Caki2 (cell line): ENCODE measurements at regions not wholly inside any gene's neighbourhood (a gene's known extent, or its start where the extent isn't known, plus 50 kb on each side); places are given as distances from the start of the nearest gene placed in this dataset.

Experiments used
- DNase-seq: peaks from one replicate; pipeline ENCODE4 v3.0.0-alpha.2; 2015; ENCODE audit warnings: low read depth
- in situ Hi-C: cut with HindIII; loops from 2 replicates; pipeline ENCODE4 v1.10.0; 2016; ENCODE audit warnings: low sequenced_read_pairs, low pct_unique_long_range_greater_than_20kb, mixed read lengths

- in situ Hi-C loops: no loop called here
- DNase-seq: no peak
Observed at GRCh38 chr15:70361106-70361505, 263.4 kb upstream of the TLE3 start.

DNA sequence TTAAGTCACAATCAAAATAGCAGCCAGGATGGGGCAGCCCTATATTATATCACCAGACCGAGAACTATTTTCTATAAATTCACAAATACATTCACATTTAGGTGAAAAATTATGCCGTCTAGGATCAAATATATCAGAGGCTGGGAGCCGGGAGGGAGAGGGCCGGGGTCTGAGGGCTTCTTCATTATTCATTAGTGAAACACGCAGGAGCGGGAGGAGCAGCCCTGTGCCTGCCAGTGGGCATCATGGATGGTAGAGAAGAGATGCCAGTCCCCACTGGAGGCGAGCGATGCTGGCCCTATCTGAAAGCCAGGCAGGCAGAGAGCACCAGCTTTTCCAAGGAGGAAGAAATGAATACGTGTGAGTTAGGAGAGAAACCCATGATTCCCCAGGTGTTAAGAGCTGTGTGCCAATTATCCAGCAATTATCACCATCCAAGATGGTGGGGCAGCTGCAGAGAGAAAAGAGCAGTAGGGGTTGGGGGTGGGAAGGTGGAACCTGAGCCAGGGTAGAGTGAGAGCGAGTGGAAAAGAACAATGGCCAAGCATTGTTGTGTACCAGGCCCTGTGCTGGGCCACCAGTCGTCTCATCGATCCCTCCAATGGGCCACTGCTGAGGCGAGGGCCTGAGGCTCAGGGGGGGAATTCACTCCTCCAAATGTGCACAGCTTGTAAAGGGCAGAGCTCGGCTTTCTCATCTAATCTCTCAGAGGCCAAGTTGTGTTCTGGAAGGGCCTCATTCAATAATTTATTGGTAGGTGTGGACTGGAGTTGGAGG is 261.3 kb upstream of the TLE3 start:
- in situ Hi-C loops: no loop called here
- no peak for DNase-seq

- in situ Hi-C loops: no loop called here
- DNase-seq: no peak
Observed at GRCh38 chr15:70358011-70358819, 260.5 kb upstream of the TLE3 start.

GRCh38 chr15:70357453-70357852 is 259.7 kb upstream of the TLE3 start:
- in situ Hi-C loops: no loop called here
- no peak for DNase-seq

DNA sequence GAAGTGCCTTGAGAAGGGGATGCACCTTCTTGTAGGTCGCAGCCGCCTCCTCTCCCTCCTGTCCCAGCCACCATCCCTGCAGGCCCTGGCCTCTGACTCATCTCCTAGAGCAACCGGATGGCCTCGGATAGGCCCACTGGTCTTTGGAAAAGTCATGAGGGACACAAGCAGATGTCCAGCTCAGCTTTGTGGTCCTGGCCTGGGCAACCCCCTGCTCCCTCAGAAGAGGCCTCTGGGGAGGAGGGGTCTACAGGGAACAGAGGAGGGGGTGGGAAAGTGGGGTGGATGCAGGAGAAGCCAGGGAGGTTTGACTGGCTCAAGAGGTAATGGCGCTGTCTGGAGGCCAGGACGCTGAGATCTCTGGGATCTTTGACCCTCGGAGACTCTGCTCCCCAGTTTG is 259.2 kb upstream of the TLE3 start:
- in situ Hi-C loops: no loop called here
- no peak for DNase-seq

- in situ Hi-C loops: no loop called here
- DNase-seq: no peak
Observed at GRCh38 chr15:70356062-70356860, 258.5 kb upstream of the TLE3 start.

DNA sequence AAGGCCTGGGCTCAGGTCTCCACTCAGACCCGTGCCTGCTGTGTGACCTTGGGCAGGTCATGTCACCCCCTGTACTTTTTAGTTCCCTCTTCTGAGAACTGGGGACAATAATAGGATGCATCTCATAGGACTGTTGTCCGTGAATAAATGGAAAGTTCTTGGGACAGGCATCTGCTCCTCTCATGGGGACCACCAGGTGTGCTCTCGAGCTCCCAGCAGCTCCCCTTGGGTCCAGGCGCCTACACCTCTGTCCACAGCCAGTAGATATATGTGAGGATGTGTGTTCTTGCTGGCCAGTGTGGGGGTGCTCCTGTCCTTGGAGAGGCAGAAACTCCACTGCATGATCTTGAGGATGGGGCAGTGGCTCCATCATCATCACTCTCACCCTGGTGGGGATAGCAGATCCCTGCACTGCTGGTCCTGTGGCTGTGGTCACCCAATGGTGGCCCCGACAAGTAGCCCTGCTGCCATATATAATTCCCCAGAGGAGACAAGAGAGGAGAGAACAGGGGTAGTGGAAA is 257.6 kb upstream of the TLE3 start:
- DNase-seq: no peak
- in situ Hi-C loops: no loop called here

GRCh38 chr15:70354346-70354905 is 256.7 kb upstream of the TLE3 start:
- in situ Hi-C loops: no loop called here
- DNase-seq: no peak

DNA sequence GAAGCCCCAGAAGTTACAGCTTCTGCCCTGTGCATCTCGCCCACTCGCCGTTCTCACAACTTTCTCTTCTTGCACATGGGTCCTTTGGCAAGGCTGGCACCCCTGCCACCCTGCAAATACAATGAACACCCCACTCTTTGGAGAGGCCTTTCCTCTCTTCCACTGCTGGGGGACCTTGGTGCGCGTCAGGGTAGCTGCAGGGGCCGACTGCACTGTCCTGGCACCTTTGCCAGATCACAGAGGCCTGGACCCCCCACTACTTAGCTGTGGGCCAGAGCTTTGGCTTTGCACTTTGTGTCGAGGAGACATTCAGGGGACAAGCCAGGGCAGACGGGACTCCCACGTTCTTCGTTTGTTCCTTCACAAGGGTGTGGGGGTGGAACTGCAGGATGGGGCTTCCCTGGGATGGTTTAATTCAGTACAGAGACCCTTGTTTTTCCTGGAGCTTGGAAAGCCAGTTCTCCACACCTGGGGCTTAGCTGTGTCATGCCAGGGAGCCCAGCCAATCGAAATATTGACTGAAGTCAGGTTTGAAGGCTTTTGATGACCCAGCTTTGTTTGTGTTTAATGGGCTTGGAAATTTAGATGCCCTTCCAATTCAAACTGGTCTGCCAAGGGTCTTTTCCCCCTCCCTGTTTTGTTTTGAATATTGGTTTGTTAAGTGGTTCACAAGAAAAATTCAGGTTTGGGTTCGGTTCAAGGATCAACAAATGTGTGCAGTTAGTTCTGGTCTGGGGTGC is 256.1 kb upstream of the TLE3 start:
- in situ Hi-C loops: no loop called here
- DNase-seq: no peak

DNA sequence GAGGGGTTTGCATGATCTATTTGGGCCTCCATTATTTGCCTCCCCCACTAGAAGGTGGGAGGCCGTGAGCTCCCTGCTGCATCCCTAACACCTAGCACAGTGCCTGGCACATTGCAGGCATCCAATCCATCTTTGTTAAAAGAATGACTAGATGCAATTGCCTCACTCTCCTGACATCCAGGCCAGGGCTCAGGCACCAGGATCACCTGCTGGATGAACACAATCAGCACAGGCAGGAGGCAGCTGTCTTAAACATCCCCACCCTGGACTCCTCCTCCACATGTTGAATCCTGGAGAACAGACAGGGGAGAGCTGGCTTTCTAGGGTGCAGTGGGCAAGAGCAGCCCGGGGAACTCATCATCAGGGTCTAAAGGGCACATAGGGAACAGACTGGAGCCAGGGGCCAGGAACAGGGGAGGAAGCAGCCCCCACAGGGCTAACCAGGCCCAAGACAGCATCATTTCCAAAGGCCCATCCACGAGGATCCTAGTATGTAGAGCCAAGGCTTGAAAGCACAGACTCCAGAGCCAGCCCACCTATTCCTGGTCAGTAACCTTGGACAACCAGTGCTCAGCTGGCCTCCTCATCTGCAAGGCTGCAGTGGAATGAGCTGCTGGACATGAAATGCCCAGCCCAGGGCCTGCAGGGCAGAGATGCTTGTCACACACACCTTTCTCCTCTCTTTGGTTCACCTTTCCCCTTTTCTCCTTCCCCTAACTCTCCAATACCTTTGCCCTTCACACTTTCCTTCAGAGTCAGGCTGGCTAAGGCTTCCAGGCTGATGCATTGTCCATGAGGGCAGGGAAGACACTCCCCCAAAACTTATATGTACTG is 254.4 kb upstream of the TLE3 start:
- in situ Hi-C loops: no loop called here
- no peak for DNase-seq

DNA sequence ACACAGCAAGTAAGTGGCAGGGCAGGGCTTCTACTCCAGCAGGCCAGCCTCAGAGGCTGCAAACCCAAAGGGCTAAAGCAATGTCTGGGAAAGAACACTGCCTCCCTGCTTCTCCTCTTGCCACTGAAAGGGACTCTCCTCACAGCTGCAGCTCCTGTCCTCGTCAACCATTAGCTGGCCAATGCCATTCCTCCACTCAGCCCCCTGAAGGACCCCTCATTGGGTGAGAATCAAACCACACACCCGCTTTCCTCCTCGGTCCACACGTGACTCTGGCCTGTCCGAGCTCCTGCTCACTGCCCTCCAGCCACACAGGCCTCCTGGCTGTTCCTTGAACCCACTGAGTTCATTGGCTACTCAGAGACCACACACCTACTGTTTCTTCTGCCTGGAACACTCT is 253.7 kb upstream of the TLE3 start:
- in situ Hi-C loops: no loop called here

DNA sequence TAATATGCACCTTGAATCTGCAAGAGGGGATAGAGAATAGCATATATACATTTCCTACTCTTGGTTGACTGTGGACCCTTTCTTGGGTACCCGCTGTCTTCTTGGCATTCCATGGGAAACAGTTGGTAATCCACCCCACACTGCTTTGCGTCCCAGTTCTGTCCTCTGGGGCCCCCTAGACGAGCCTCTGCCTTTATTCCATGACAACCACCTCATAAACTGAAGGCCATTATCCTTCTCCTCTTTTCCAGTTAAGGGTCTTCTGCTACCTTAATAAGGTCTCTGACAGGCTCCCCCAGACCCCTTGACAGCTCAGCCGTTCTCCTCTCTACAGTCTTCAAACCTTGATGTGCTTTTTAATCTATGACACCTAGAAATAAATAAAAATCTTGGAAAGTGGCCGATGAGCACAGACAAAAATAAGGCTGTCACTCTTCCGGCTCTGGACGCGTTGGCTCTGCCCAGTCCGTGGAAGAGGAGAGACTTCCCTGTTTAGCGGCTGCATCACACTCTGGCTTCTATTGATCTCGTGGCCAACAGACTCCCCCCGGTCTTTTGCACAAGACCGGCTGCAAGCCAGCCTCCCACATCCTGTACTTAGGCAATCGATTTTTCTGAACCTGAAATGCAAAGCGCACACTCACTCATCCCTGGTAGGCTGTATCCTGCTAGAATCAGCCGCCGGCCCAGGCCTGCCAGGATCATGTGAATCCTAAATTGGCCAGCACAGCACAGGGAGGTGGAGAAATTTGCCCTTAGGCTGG is 251.0 kb upstream of the TLE3 start:
- no peak for DNase-seq

More for the DNA sequence above, 253.7 kb upstream of the TLE3 start:
- DNase-seq: no peak

GRCh38 chr15:70348226-70348543 is 250.5 kb upstream of the TLE3 start:
- in situ Hi-C loops: no loop called here
- no peak for DNase-seq

More for the DNA sequence above, 251.0 kb upstream of the TLE3 start:
- in situ Hi-C loops: no loop called here

- no peak for DNase-seq
- in situ Hi-C loops: no loop called here
Observed at GRCh38 chr15:70347321-70348225, 249.9 kb upstream of the TLE3 start.

DNA sequence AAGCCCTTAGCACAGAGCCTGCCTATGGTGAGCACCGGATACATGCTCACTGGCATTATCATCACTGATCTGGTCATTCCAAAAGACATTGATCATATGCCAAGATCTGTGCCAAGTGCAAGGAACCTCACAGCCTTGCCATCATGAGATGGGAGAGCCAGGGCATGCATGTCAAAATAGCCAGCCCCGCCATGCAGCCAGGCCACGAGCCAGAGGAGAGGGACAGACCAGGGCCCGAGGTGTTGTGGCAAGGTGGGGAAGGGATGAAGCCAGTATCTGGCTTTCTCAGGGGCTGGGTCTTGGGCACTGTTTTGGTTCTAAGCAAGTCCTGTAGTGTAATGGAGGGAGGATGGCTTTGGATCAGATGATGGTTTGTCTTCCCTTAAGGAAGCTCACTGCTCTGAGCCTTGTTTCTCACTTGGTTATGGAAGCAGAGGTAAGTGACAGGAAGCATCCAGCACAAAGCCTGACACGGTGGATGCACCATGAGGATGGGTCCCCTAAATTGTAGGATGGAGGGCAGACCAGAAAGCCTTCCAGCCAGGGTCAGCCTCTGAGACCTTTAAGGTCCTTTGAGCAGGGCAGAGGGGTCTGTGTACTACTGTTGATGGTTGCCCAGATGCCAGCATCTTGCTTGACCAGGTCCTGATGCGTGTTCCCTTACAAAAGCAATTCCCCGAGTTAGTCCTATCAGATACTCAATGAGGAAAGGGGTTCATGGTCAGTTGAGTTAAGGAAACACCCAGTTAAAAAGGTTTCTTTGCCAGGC is 247.7 kb upstream of the TLE3 start:
- in situ Hi-C loops: no loop called here
- no peak for DNase-seq
